Aorta (tissue), 5 donors: ENCODE measurements at regions not wholly inside any gene's neighbourhood (a gene's known extent, or its start where the extent isn't known, plus 50 kb on each side); places are given as distances from the start of the nearest gene placed in this dataset.

Experiments used
- ATAC-seq: fragments of 200-7000 bp; cut with Tn5 transposase; one replicate; pipeline ENCODE4 v1.9.1; 2022; ENCODE audit warnings: moderate library complexity; ENCODE audit not compliant: low FRiP score
- DNase-seq, 2 donors: peaks; one replicate each; pipeline ENCODE4 v3.0.0-alpha.2; 2020
- H3K27ac ChIP-seq, 2 donors: one replicate each; pipeline ENCODE4 v1.5.1; 2013; ENCODE audit warnings: low read length in 2 of 2, mild to moderate bottlenecking in 2 of 2, moderate library complexity in 2 of 2, control low read depth in 1 of 2, inconsistent platforms in 1 of 2, low read depth in 1 of 2
- H3K27me3 ChIP-seq, 2 donors: one replicate each; pipeline ENCODE4 v1.6.1; 2013; ENCODE audit warnings: control low read depth in 1 of 2, low read length in 1 of 2, mild to moderate bottlenecking in 1 of 2, moderate library complexity in 1 of 2; ENCODE audit not compliant: insufficient read depth in 2 of 2, control insufficient read depth in 1 of 2
- H3K36me3 ChIP-seq, 2 donors: one replicate each; pipeline ENCODE4 v1.6.1; 2013; ENCODE audit warnings: control low read depth in 1 of 2, low read length in 1 of 2, mild to moderate bottlenecking in 1 of 2; ENCODE audit not compliant: insufficient read depth in 2 of 2, control insufficient read depth in 1 of 2
- H3K4me1 ChIP-seq, 2 donors: one replicate each; pipeline ENCODE4 v1.6.1; 2013; ENCODE audit warnings: low read length in 2 of 2, control low read depth in 1 of 2, mild to moderate bottlenecking in 1 of 2, moderate library complexity in 1 of 2; ENCODE audit not compliant: insufficient read depth in 2 of 2, control insufficient read depth in 1 of 2
- H3K4me3 ChIP-seq, 2 donors: one replicate each; pipeline ENCODE4 v1.5.1; 2013; ENCODE audit warnings: low read length in 2 of 2, control low read depth in 1 of 2, mild to moderate bottlenecking in 1 of 2
- H3K9me3 ChIP-seq: one replicate; pipeline ENCODE4 v1.6.1; 2013; ENCODE audit warnings: mild to moderate bottlenecking, low read length; ENCODE audit not compliant: control insufficient read depth
- WGBS, 2 donors: extraction: QIAGEN DNeasy Blood & Tissue Kit; methylation state at CpG; one replicate each; pipeline ENCODE4 v1.1.7; 2013; 5-methylcytosine and 5-hydroxymethylcytosine counted together
- intact Hi-C, 2 donors: fragments of 100-400 bp; cut with DNase I; formaldehyde crosslinking; loops; one replicate each; pipeline versions ENCODE4 v1.14.2 to v1.15.0; 2022
- donor health status: healthy with polysubstance abuse.
- donor health status: Bipolar disorder and iron deficiency.
- donor health status: DM: no; HTN: no; CAD: no.
- donor health status: DM: no; HTN: no; CAD: no.
- donor health status: DM: yes; HTN: yes; CAD: no.

DNA sequence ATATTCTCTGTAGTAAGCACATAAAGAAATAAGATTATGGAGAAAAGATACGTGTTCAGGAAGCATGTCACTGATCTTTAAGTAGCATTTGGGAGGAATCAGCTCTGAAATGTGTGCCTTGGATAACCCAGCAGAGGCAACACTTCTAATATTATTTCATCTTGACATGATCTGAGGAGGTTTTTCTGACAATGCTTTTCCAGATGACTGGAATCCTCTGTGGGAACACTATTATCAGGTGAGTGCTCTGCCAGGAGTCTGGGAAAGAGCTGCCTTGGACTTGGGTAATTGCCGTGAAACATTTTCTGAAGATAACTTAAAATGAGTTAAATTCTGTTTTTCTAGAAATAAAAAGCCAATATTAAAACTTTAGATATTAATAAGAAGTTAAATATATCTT, 78.2 kb upstream of the QRFPR start:
- intact Hi-C loops, result no loop called here
- no peaks in the 10 kb centered on the region for H3K4me1 ChIP-seq
- no peak overlapping the region for H3K27ac ChIP-seq
- ATAC-seq (no peak), DNase-seq (no peak)
- WGBS, 2 donors, result 51 to 56% methylated on average over 2 of the region's 2 CpGs
- no peaks in the 10 kb centered on the region for H3K36me3 ChIP-seq
- H3K27me3 ChIP-seq, result no peaks in the 10 kb centered on the region
- no peak overlapping the region for H3K4me3 ChIP-seq
- no peaks in the 10 kb centered on the region for H3K9me3 ChIP-seq

GRCh38 chr4:121457278-121457875, 76.6 kb upstream of the QRFPR start:
- H3K27me3 ChIP-seq, result no peaks in the 10 kb centered on the region
- DNase-seq, result no peak
- no peak for ATAC-seq
- no peak overlapping the region for H3K27ac ChIP-seq
- no peaks in the 10 kb centered on the region for H3K36me3 ChIP-seq
- 51 to 52% methylated on average over 7 of the region's 7 CpGs for WGBS, 2 donors
- no peak overlapping the region for H3K4me3 ChIP-seq
- H3K9me3 ChIP-seq, result peaks cover 2% of the 10 kb centered on the region
- no peaks in the 10 kb centered on the region for H3K4me1 ChIP-seq
- intact Hi-C loops, result no loop called here

GRCh38 chr4:121455285-121455684, 74.5 kb upstream of the QRFPR start:
- WGBS, 2 donors, result 18 to 24% methylated on average over 3 of the region's 3 CpGs
- intact Hi-C loops, result no loop called here
- no peaks in the 10 kb centered on the region for H3K4me1 ChIP-seq

DNA sequence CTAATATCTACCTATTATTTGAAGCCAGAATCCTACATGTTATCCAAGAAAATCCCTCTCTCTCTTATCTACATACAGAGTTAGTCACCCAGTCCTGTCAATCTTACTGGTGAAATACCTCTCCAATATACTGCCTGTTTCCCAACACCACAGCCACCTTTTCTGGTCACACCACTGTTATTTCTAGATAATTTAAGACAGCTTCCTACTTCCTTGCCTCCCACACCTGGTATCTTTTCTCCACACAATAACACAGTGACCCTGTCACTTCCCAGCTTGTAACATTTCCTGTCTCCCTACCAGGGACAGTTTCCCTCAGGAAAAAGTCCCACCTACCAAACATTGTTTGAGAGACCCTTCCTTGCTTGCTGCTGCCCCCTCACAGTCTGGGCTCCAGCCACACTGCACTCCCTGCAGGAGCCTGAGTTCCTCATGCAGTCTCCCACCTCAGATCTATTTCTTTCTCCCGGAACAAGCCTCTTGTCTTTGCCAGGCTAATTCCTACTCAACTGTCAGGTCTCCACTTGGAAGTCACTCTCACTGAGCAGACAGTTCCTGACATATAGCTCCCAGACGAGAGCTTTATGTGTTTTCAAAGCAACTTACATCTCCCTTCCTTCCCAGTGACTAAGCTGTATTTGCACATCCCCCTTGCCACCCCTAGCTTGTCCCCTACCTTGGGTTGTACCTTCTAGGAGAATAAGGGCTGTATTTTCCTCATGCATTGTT, 73.6 kb upstream of the QRFPR start:
- H3K4me1 ChIP-seq, result no peaks in the 10 kb centered on the region
- ATAC-seq (no peak), DNase-seq (no peak)
- no peaks in the 10 kb centered on the region for H3K27me3 ChIP-seq
- H3K27ac ChIP-seq, result no peak overlapping the region
- intact Hi-C loops, result no loop called here
- 4 to 11% methylated on average over 2 of the region's 2 CpGs for WGBS, 2 donors
- peaks cover 2% of the 10 kb centered on the region for H3K9me3 ChIP-seq
- no peaks in the 10 kb centered on the region for H3K36me3 ChIP-seq
- no peak overlapping the region for H3K4me3 ChIP-seq

More at GRCh38 chr4:121455285-121455684, 74.5 kb upstream of the QRFPR start:
- ATAC-seq (no peak), DNase-seq (no peak)
- no peak overlapping the region for H3K4me3 ChIP-seq
- H3K27ac ChIP-seq, result no peak overlapping the region
- H3K9me3 ChIP-seq, result peaks cover 2% of the 10 kb centered on the region
- no peaks in the 10 kb centered on the region for H3K27me3 ChIP-seq
- H3K36me3 ChIP-seq, result no peaks in the 10 kb centered on the region

DNA sequence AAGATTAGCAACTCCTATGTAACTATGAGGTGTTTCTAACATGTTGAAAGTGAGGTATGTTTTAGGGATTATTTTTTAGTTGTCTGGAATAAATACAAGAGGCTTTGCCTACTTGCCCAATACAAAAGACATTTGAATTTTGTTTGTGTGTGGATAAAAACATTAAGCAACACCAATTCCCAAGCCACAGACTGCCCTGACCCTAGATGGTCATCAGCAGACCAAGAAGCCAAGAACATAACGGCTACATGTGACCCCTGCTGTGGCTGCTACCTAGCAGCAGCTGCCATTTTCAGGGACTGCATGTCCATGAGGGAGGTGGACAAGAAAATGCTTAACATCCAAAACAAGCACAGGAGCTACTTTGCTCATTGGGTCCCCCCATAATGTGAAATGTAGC, 70.5 kb upstream of the QRFPR start:
- no peaks in the 10 kb centered on the region for H3K4me1 ChIP-seq
- no peaks in the 10 kb centered on the region for H3K27me3 ChIP-seq
- H3K27ac ChIP-seq, result no peak overlapping the region
- ATAC-seq (no peak), DNase-seq (no peak)
- no peaks in the 10 kb centered on the region for H3K36me3 ChIP-seq
- H3K9me3 ChIP-seq, result peaks cover 2% of the 10 kb centered on the region
- no peak overlapping the region for H3K4me3 ChIP-seq
- intact Hi-C loops, result no loop called here
- WGBS, 2 donors, result 68 to 70% methylated on average over 1 of the region's 1 CpG

DNA sequence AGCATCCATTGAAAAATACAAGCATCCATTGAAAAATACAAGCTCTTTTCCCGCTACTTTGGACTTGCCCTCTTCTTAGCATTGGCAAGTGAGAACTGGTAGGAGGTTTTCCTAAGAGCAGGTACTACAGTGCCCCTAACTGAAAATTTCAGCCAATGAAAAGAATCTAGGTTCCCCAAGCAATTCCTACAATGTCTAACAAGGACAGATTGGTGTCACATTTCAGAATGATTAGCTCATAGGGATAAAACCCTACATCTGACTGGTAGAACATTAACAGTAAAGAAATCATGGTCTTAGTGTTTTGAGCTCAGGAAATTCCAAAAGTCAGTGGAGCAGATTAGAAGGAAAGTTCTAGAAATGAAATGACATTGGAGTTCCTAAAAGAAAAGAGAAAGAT, 68.6 kb upstream of the QRFPR start:
- Histone ChIP-seq H3K27me3 (no peaks in the 10 kb centered on the region), H3K27ac (no peak overlapping the region), H3K36me3 (no peaks in the 10 kb centered on the region), H3K4me3 (no peak overlapping the region), H3K9me3 (peaks cover 2% of the 10 kb centered on the region), H3K4me1 (no peaks in the 10 kb centered on the region)
- WGBS, 2 donors, result 83 to 94% methylated on average over 1 of the region's 1 CpG
- intact Hi-C loops, result no loop called here
- no peak for ATAC-seq
- no peak for DNase-seq

GRCh38 chr4:121448231-121448630, 67.4 kb upstream of the QRFPR start:
- ATAC-seq (no peak), DNase-seq (no peak)
- Histone ChIP-seq H3K27me3 (no peaks in the 10 kb centered on the region), H3K4me3 (no peak overlapping the region), H3K9me3 (peaks cover 2% of the 10 kb centered on the region), H3K4me1 (no peaks in the 10 kb centered on the region), H3K27ac (no peak overlapping the region), H3K36me3 (no peaks in the 10 kb centered on the region)
- WGBS, 2 donors, result 85 to 91% methylated on average over 2 of the region's 2 CpGs
- intact Hi-C loops, result no loop called here

DNA sequence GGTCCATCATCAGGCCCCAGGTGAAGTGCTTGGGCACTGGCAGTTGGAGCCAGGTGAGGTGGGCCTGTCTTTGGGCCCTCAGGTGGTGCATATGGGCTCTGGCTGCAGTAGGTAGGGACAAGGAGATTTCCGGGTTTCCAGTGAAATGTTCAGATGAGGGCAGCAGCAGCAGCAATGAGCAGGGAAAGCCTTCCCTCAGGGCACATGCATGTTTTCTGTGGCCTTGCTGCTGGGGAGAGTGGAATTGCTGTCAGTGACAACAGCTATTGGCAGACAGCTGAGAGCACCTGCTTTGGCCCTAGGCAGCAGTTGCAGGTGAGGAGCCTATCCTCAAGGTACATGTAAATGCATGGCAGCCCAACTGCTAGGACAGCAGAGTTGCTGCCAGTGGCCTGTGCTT, 58.9 kb upstream of the QRFPR start:
- no peaks in the 10 kb centered on the region for H3K4me1 ChIP-seq
- peaks cover 4% of the 10 kb centered on the region for H3K9me3 ChIP-seq
- no peaks in the 10 kb centered on the region for H3K36me3 ChIP-seq
- no peak overlapping the region for H3K27ac ChIP-seq
- DNase-seq, result no peak
- ATAC-seq, result peak; percentile 15
- 78 to 92% methylated on average over 1 of the region's 1 CpG for WGBS, 2 donors
- no peak overlapping the region for H3K4me3 ChIP-seq
- no peaks in the 10 kb centered on the region for H3K27me3 ChIP-seq
- intact Hi-C loops, result no loop called here
